GM12892 (cell line): ENCODE measurements at regions not wholly inside any gene's neighbourhood (a gene's known extent, or its start where the extent isn't known, plus 50 kb on each side); places are given as distances from the start of the nearest gene placed in this dataset.

Experiments used
- POLR2A ChIP-seq: IDR thresholded peaks from 2 replicates; pipeline ENCODE4 v1.6.1; 2011; ENCODE audit warnings: low read depth, low read length, control low read depth
- POLR2AphosphoS5 ChIP-seq: IDR thresholded peaks from 2 replicates; pipeline ENCODE4 v1.6.1; 2011; ENCODE audit warnings: low read depth, low read length, control low read depth
- TAF1 ChIP-seq: IDR thresholded peaks from 2 replicates; pipeline ENCODE4 v1.6.1; 2011; ENCODE audit warnings: low read depth, mild to moderate bottlenecking, control low read depth, low read length, borderline replicate concordance

DNA sequence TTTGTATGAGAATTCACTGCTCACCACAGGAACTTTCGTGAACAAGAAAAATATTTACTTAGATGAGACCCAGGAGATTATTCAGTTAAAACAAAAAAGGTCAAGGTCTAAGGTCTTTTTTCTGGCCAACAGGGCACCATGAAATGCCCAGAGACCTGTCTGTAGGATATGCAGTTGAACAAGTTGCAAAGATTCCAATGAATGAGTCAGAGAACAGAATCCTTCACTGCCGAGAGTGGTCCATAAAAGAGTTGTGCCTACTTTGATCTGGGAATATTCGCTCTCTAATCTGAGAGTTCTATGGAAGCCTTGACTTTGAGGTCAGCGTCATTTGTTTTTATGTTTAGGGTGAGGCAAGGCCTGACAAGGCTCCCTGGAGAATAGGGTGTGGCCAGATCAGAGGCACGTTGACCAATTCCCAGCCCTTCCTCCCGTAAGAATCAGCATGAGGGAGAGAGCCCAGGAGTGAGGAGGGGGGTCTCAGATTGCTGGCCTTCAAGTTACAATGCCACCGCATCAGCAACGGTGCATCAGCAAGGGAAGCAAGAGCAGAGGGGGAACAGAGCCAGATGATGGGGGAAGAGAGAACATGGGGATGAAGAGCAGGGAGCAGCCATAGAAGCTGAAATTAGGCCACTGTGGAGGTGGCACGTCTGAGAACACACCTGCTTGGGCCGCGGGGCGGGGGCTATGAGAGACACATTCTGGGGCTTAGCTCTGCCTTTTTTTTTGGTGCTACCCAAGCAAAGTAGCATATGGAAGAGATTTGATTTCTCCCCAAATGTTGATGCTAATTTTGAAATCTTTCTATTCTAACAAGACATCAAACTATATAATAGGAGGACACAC lies 206.4 kb upstream of the RAB4A start:
- TF ChIP-seq POLR2AphosphoS5 (no peak), POLR2A (no peak), TAF1 (no peak)
